ENCODE measurements at regions not wholly inside any gene's neighbourhood (a gene's known extent, or its start where the extent isn't known, plus 50 kb on each side); places are given as distances from the start of the nearest gene placed in this dataset.
"Not testable (repeated sequence)": the region's sequence is repeated elsewhere in the genome, so short reads cannot be mapped to it uniquely, and the experiment has no call there.

GRCh38 chr9:71364186-71364955, 242.9 kb upstream of the TRPM3 start:
- DNase-seq (ENCODE audit: low spot score): peak; percentile 8

- no peak for DNase-seq (ENCODE audit: low spot score)
Measured at GRCh38 chr9:71363286-71363961, 242.0 kb upstream of the TRPM3 start.

DNA sequence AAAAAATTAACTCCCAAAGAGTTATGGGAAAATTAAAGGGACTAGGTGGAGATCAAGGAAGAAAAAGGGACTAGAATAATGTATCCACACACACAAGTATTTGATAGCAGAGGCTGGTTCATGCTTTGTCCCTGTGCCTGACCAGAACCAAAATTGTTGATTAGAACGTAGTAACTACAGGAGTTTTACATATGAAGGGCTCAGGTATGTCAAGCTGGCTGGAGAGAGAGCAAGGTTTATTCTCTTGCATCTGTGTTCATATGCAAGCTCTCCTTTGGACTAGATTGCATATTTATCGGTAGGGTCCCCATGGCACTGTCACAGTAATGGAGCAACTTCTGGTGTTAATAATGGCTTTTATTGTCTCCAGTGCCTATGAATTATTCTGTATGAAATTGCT, 239.9 kb upstream of the TRPM3 start:
- DNase-seq (ENCODE audit: low spot score): no peak

GRCh38 chr9:71357346-71357745, 235.9 kb upstream of the TRPM3 start:
- DNase-seq (ENCODE audit: low spot score): no peak

DNA sequence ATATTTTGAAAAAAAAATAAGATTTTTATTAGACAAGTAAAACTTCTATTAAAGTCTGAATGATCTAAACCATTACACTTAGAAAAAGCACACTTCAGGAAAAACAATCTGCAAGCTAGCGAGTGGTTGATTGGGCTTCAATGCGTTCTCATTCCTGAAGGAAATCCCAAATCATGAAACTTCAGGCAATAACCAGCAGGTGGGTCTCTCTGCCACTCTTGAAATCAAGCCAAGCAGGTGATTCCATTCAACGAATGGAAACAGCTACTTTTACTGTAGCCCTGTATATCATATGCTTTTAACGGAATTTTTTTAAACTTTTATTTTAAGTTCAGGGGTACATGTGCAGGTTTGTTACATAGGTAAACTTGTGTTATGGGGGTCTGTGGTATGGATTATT, 234.5 kb upstream of the TRPM3 start:
- no peak for DNase-seq (ENCODE audit: low spot score)

- no peak for DNase-seq (ENCODE audit: low spot score)
Measured at GRCh38 chr9:71353720-71354119, 232.3 kb upstream of the TRPM3 start.

DNA sequence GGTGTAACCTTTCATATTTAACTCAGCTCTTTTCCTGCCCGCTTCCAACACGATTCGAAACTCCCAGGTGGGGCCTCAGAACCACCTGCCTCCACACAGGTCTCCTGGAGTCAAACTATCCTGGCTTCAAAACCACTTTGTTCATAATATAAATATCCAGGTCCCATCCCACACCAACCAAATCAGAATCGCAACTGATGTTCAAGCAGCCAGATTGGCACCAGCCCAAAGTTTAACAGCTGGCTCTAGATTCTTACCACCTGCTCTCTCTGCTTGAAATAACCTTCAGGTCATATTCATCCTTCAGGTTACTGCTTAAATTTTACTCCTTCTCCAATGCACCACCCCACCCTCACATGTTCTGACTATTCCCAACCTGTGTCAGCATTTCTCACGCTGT, 231.4 kb upstream of the TRPM3 start:
- no peak for DNase-seq (ENCODE audit: low spot score)

GRCh38 chr9:71349218-71349617, 227.8 kb upstream of the TRPM3 start:
- peak; percentile 65 for DNase-seq (ENCODE audit: low spot score)

DNA sequence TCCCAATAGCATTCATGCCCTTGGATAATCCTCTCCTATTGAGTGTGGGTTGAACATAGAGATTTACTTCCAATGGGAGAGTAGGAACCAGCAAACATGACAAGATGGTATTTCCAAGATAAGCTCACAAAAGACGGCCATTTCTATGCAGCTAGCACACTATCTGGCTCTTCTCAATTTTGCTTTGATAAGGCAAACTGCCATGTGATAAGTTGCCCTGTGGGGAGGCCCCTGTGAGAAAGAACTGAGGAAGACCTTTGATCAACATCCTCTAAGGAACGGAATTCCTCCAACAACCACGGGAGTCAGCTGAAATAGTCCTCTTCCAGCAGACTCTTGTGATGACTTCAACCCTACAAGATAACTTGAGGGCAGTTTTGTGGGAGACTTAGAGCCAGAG, 211.9 kb upstream of the TRPM3 start:
- DNase-seq (ENCODE audit: low spot score): no peak

- DNase-seq (ENCODE audit: low spot score): no peak
Measured at GRCh38 chr9:71331603-71332002, 210.2 kb upstream of the TRPM3 start.

DNA sequence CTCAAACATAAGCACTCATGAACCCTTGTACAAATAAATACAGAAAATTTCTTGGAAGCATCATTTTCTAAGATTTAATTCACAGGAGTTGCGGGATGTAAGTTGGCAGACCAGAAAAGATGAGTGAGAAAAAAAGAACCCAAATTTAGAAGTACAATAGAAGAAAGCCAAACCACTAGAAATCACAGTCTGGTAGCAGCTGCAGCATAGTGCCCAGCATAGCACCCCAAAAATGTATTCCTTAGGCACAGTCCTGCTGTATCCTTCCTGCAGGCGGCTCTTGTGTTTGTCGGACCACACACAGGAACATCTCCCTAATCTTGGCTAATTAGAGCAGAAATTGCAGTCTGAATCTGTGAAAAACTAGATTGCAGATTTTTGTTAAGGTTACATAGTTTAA, 208.5 kb upstream of the TRPM3 start:
- DNase-seq (ENCODE audit: low spot score): no peak

DNA sequence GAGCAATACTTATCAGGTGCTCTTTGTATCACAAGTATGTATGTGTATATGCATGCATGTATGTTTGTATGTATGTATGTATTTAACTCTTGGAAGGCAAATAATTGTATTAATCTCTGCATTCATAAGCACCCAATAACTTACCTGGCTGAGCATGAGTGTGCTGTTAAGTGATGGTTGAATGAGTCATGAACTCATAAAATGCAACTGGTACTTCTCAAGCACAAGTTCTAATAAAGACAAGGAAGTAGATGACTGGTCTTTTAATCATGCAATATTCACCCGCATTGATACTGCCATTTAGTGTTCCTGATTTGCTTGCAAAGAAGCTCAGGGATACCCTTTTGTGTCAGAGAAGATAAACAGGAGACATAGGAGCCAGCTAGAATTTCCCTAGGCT, 204.9 kb upstream of the TRPM3 start:
- DNase-seq (ENCODE audit: low spot score): no peak

GRCh38 chr9:71323357-71323756, 201.9 kb upstream of the TRPM3 start:
- no peak for DNase-seq (ENCODE audit: low spot score)

GRCh38 chr9:71322311-71322710, 200.9 kb upstream of the TRPM3 start:
- no peak for DNase-seq (ENCODE audit: low spot score)

- no peak for DNase-seq (ENCODE audit: low spot score)
Measured at GRCh38 chr9:71308454-71308853, 187.0 kb upstream of the TRPM3 start.

GRCh38 chr9:71306134-71306533, 184.7 kb upstream of the TRPM3 start:
- no peak for DNase-seq (ENCODE audit: low spot score)

GRCh38 chr9:71303351-71303750, 181.9 kb upstream of the TRPM3 start:
- peak; percentile 6 for DNase-seq (ENCODE audit: low spot score)

DNA sequence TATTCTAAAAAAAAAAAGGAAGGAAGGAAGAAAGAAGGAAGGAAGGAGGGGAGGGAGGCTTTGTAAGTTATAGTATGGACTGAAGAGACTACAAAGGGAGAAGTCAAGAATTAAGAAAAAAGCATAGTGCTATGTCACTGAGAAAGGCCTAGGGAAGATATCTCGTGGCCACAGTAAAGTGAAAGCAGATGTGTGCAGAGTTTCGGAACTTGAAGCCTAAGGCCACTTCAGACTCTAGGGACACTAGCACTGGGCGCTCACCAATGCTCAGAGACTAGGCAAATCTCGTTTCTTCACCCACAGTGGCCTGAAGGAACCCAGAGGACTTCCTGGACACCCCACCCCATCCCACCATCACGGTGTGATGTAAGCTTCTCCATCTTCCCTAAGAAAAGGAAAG, 181.4 kb upstream of the TRPM3 start:
- DNase-seq (ENCODE audit: low spot score): no peak

- no peak for DNase-seq (ENCODE audit: low spot score)
Measured at GRCh38 chr9:71295928-71296327, 174.5 kb upstream of the TRPM3 start.

DNA sequence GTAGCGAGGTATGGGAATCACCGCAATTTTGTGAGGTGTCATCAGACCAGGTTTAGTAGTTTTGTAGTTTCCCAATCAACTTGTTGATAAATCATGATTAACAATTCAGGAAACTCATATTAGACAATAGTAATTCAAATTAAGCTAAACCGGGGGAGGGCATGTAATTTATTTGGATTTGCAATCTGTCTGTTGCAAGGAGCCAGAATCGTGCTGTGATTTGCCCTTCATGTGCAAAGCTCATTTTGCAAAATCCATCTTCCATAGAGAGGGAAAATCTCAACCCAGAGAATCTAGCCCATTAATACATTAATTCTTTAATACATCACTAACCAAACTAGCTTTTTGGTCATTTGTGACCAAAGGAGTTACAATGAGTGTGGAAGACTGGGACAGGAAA, 164.7 kb upstream of the TRPM3 start:
- DNase-seq (ENCODE audit: low spot score): no peak

- DNase-seq (ENCODE audit: low spot score): peak; percentile 71
Measured at GRCh38 chr9:71285191-71285656, 163.8 kb upstream of the TRPM3 start.

DNA sequence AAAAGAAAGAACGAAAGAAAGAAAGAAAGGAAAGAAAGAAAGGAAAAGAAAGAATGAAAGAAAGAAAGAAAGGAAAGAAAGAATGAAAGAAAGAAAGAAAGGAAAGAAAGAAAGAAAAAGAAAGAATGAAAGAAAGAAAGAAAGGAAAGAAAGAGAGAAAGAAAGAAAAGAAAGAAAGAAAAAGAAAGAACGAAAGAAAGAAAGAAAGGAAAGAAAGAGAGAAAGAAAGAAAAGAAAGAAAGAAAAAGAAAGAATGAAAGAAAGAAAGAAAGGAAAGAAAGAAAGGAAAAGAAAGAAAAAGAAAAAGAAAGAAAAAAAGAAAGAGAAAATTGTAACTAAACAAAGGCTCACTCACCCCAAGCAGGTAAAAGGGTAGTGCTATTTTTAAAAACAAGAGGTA, 160.7 kb upstream of the TRPM3 start:
- not testable (repeated sequence) for DNase-seq (ENCODE audit: low spot score)

DNA sequence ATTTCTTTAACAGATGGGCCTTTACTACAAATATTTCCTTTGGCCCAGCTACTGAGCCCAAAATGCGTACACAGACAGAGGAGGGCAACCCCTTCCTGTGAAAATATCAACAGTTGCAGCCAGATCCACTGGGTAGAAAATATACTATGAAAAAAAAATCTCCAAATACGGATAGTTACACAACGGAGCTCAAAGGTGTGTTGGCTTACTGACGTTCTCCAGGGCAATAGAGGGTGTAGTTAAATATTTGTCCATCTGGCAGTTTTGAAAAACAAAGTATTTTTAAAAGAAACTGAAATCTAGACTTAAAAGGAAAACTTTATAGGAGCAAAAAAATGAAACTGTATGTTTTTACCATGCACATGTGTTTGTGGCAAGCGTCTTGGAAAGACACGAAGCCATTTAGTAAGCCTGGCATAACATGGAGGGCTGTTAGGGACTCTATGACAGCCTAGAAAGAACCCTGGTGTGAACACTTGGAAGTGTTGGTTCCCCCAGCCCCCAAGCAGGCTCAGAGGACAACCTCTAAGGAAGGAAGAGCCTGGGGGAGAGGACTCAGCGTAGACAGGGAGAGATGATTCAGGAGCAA, 157.8 kb upstream of the TRPM3 start:
- DNase-seq (ENCODE audit: low spot score): no peak
